Right lobe of liver (tissue), 6 donors: ENCODE measurements at regions not wholly inside any gene's neighbourhood (a gene's known extent, or its start where the extent isn't known, plus 50 kb on each side); places are given as distances from the start of the nearest gene placed in this dataset.

ENCODE experiments used
- ATAC-seq, 4 donors: fragments of 200-7000 bp; cut with Tn5 transposase; one replicate each; pipeline ENCODE4 v1.9.1; 2020; ENCODE audit warnings: mild to moderate bottlenecking in 4 of 4, moderate library complexity in 4 of 4
- DNase-seq, 3 donors: peaks; one replicate each; pipeline ENCODE4 v3.0.0-alpha.2; 2020
- H3K27ac ChIP-seq, 3 donors: fragments of 200-600 bp; one replicate each; pipeline ENCODE4 v1.8.0; 2022
- H3K27me3 ChIP-seq, 2 donors: fragments of 200-600 bp; one replicate each; pipeline ENCODE4 v1.8.0; 2022
- H3K36me3 ChIP-seq, 4 donors: fragments of 200-600 bp; sonication (generic) in 1 of 4; one replicate each; pipeline versions ENCODE4 v1.5.1 to v1.8.0; 2017 to 2022; ENCODE audit warnings: control low read depth in 1 of 4
- H3K4me1 ChIP-seq, 4 donors: fragments of 200-600 bp; sonication (generic) in 1 of 4; one replicate each; pipeline versions ENCODE4 v1.5.1 to v1.8.0; 2017 to 2022; ENCODE audit warnings: control low read depth in 1 of 4
- H3K4me3 ChIP-seq, 3 donors: fragments of 200-600 bp; one replicate each; pipeline ENCODE4 v1.8.0; 2022
- H3K9me3 ChIP-seq, 4 donors: fragments of 200-600 bp; sonication (generic) in 1 of 4; one replicate each; pipeline versions ENCODE4 v1.5.1 to v1.8.0; 2017 to 2022; ENCODE audit warnings: control low read depth in 1 of 4
- CTCF ChIP-seq, 4 donors: fragments of 200-600 bp in 3 of 4; fragments of 450-650 bp in 1 of 4; IDR thresholded peaks; one replicate each; pipeline versions ENCODE4 v1.5.1 to v1.8.0; 2016 to 2022; ENCODE audit warnings: antibody characterized with exemption in 4 of 4, mild to moderate bottlenecking in 2 of 4
- POLR2A ChIP-seq: fragments of 450-650 bp; IDR thresholded peaks from one replicate; pipeline ENCODE4 v1.6.1; 2017; ENCODE audit warnings: antibody characterized with exemption, mild to moderate bottlenecking
- WGBS: methylation state at CpG from one replicate; pipeline ENCODE4 v1.1.6; 2018; ENCODE audit warnings: low coverage, low lambda C conversion rate; ENCODE audit not compliant: insufficient coverage; ENCODE audit errors: missing lambda C conversion rate; 5-methylcytosine and 5-hydroxymethylcytosine counted together
- intact Hi-C, 2 donors: fragments of 100-400 bp; cut with DNase I; formaldehyde crosslinking; loops; one replicate each; pipeline versions ENCODE4 v1.11.2 to v1.14.1; 2022
- donor health status: DM: no; HTN: yes; CAD: no.
- donor health status: DM: no; HTN: no; CAD: no.
- donor health status: DM: no; HTN: no; CAD: no.
- donor health status: DM: no; HTN: yes; CAD: no.
- donor health status: DM: no; HTN: yes; CAD: no.

GRCh38 chr9:78383130-78383529, 86.2 kb downstream of the PSAT1 start:
- intact Hi-C loops, result no loop called here
- ATAC-seq (no peak), DNase-seq (no peak)
- no peak overlapping the region for H3K27ac ChIP-seq
- no peak overlapping the region for H3K4me3 ChIP-seq
- no peaks in the 10 kb centered on the region for H3K9me3 ChIP-seq
- H3K4me1 ChIP-seq, result no peaks in the 10 kb centered on the region
- TF ChIP-seq CTCF (IDR thresholded peaks at IDR 0.05) (no peak), POLR2A (no peak)
- no peaks in the 10 kb centered on the region for H3K27me3 ChIP-seq
- no peaks in the 10 kb centered on the region for H3K36me3 ChIP-seq
- 59% methylated on average over 3 of the region's 3 CpGs for WGBS

GRCh38 chr9:78386348-78386747, 89.4 kb downstream of the PSAT1 start:
- Histone ChIP-seq H3K9me3 (no peaks in the 10 kb centered on the region), H3K4me3 (no peak overlapping the region), H3K27me3 (no peaks in the 10 kb centered on the region), H3K27ac (no peak overlapping the region), H3K36me3 (no peaks in the 10 kb centered on the region), H3K4me1 (no peaks in the 10 kb centered on the region)
- 90% methylated on average over 1 of the region's 1 CpG for WGBS
- intact Hi-C loops, result no loop called here
- DNase-seq (no peak), ATAC-seq (no peak)
- no peak for TF ChIP-seq CTCF (IDR thresholded peaks at IDR 0.05)
- TF ChIP-seq POLR2A, result no peak

DNA sequence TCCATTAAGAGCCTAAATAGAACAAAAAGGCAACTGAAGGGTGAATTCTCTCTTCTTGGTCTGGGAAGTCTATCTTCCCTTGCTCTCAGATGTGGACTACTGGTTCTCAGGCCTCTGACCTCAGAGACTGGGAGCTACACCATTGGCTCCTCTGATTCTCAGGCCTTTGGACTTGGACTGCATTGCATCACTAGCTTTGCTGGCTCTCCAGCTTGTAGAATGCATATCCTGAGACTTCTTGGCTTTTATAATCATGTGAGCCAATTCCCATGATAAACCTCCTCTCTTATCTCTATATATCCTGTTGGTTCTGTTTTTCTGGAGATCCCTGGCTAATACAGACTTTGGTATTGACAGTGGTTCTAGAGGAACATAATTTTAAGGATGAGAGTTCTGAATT, 89.8 kb downstream of the PSAT1 start:
- H3K27ac ChIP-seq, result no peak overlapping the region
- ATAC-seq, result peak; percentile 55 to 97 (median 73)

DNA sequence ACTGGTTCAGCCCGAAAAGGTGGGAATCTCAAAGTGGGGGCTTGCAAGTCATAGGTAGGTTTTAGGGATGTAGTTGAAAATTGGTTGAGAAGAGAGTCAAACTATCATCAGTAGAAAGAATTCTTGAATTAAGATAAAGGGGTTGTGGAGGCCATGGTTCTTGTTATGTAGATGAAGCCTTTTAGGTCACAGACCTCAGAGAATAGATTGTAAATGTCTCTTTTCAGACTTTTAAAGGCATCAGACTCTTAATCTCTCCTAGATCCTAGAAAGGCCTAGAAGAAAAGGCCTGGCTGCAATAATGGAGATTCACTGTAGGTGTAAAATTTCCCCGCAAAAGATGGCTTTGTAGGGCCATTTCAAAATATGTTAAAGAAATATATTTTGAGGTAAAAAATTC, 96.4 kb downstream of the PSAT1 start:
- intact Hi-C loops, result no loop called here

More for the DNA sequence above, 89.8 kb downstream of the PSAT1 start:
- intact Hi-C loops, result no loop called here
- H3K4me1 ChIP-seq, result no peaks in the 10 kb centered on the region
- no peak for TF ChIP-seq POLR2A
- TF ChIP-seq CTCF (IDR thresholded peaks at IDR 0.05), result no peak
- H3K4me3 ChIP-seq, result no peak overlapping the region
- H3K36me3 ChIP-seq, result no peaks in the 10 kb centered on the region
- no peaks in the 10 kb centered on the region for H3K27me3 ChIP-seq
- peak in 1 of 3 donors; percentile 52 for DNase-seq
- H3K9me3 ChIP-seq, result no peaks in the 10 kb centered on the region

More for the DNA sequence above, 96.4 kb downstream of the PSAT1 start:
- Histone ChIP-seq H3K27ac (no peak overlapping the region), H3K4me1 (no peaks in the 10 kb centered on the region), H3K4me3 (no peak overlapping the region), H3K36me3 (no peaks in the 10 kb centered on the region), H3K27me3 (no peaks in the 10 kb centered on the region), H3K9me3 (peaks cover 0 to 5% (median 0%) of the 10 kb centered on the region in 4 donors)
- WGBS, result 90% methylated on average over 2 of the region's 2 CpGs
- DNase-seq (no peak), ATAC-seq (no peak)
- TF ChIP-seq CTCF (IDR thresholded peaks at IDR 0.05) (no peak), POLR2A (no peak)
